Adrenal gland (tissue), 9 donors: ENCODE measurements at regions not wholly inside any gene's neighbourhood (a gene's known extent, or its start where the extent isn't known, plus 50 kb on each side); places are given as distances from the start of the nearest gene placed in this dataset.

Experiments used
- DNase-seq, 7 donors: peaks; one replicate each; pipeline ENCODE4 v3.0.0-alpha.2; 2019 to 2020
- H3K27ac ChIP-seq, 5 donors: fragments of 200-600 bp; sonication (generic) in 4 of 5; 1 replicate in 3 of 5; 2 replicates in 2 of 5; pipeline versions ENCODE4 v1.5.1 to v1.8.0; 2016 to 2020; ENCODE audit warnings: mild to moderate bottlenecking in 1 of 5
- H3K27me3 ChIP-seq: fragments of 200-600 bp; 2 replicates; pipeline ENCODE4 v1.8.0; 2021
- H3K36me3 ChIP-seq, 2 donors: fragments of 200-600 bp; replicated peaks in 1 of 2; 1 replicate in 1 of 2; 2 replicates in 1 of 2; pipeline versions ENCODE4 v1.5.1 to v1.8.0; 2018 to 2022
- H3K4me1 ChIP-seq, 2 donors: fragments of 200-600 bp; replicated peaks in 1 of 2; 1 replicate in 1 of 2; 2 replicates in 1 of 2; pipeline versions ENCODE4 v1.5.1 to v1.8.0; 2018 to 2021
- H3K4me3 ChIP-seq, 4 donors: fragments of 200-600 bp; sonication (generic) in 3 of 4; one replicate each; pipeline ENCODE4 v1.5.1; 2016 to 2018
- H3K9me3 ChIP-seq, 3 donors: fragments of 200-600 bp; sonication (generic) in 1 of 3; replicated peaks in 1 of 3; 1 replicate in 2 of 3; 2 replicates in 1 of 3; pipeline versions ENCODE4 v1.5.1 to v1.8.0; 2016 to 2021
- POLR2A ChIP-seq, 2 donors: fragments of 450-650 bp; IDR thresholded peaks; one replicate each; pipeline ENCODE4 v1.6.1; 2017; ENCODE audit warnings: antibody characterized with exemption in 2 of 2, mild to moderate bottlenecking in 2 of 2, moderate library complexity in 1 of 2
- WGBS, 4 donors: extraction: QIAGEN DNeasy Blood & Tissue Kit in 2 of 4; methylation state at CpG; one replicate each; pipeline versions ENCODE4 v1.1.5 to v1.1.7; 2013 to 2017; 5-methylcytosine and 5-hydroxymethylcytosine counted together
- intact Hi-C, 2 donors: fragments of 100-400 bp; cut with DNase I; formaldehyde crosslinking; loops; one replicate each; pipeline versions ENCODE4 v1.14.1 to v1.15.0; 2022 to 2023
- TF ChIP-seq, protein P1 (sequence below), 6 experiments: fragments of 450-650 bp in 4 of 6; fragments of 200-600 bp in 2 of 6; sonication (generic) in 1 of 6; IDR thresholded peaks; 1 replicate in 5 of 6; 2 replicates in 1 of 6; pipeline versions ENCODE4 v1.5.1 to v1.8.0; 2016 to 2021; ENCODE audit warnings: antibody characterized with exemption in 6 of 6, mild to moderate bottlenecking in 2 of 6, moderate library complexity in 1 of 6
- donor health status: healthy with polysubstance abuse.
- donor health status: Bipolar disorder and iron deficiency.
- donor health status: DM: yes; HTN: yes; CAD: no.
- donor health status: DM: no; HTN: no; CAD: no.
- donor health status: DM: no; HTN: no; CAD: no.

DNA sequence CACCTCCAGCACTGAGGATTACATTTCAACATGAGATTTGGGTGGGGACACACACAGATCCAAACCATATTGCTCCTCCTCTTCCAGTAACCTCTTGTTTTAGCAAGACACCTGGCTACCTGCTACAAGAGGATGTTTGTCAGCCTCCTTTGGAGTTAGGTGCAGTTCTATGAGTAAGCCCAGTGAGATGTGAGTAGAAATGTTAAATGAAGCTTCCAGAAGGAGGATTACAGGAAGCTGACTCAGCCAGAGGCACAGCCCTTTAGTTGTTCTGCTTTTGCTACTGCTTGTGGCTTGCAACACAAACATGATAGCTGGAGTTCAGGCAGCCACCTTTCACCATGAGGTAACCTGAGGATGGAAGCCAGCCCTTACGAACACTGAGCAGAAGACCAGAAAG lies 382.7 kb upstream of the RNF32 start:
- no peak for DNase-seq
- H3K9me3 ChIP-seq = no peaks in the 10 kb centered on the region
- H3K27me3 ChIP-seq = no peaks in the 10 kb centered on the region
- H3K27ac ChIP-seq = no peak overlapping the region
- H3K4me3 ChIP-seq = no peak overlapping the region
- TF ChIP-seq POLR2A (IDR thresholded peaks at IDR 0.05) = no peak
- TF ChIP-seq, protein P1, sequence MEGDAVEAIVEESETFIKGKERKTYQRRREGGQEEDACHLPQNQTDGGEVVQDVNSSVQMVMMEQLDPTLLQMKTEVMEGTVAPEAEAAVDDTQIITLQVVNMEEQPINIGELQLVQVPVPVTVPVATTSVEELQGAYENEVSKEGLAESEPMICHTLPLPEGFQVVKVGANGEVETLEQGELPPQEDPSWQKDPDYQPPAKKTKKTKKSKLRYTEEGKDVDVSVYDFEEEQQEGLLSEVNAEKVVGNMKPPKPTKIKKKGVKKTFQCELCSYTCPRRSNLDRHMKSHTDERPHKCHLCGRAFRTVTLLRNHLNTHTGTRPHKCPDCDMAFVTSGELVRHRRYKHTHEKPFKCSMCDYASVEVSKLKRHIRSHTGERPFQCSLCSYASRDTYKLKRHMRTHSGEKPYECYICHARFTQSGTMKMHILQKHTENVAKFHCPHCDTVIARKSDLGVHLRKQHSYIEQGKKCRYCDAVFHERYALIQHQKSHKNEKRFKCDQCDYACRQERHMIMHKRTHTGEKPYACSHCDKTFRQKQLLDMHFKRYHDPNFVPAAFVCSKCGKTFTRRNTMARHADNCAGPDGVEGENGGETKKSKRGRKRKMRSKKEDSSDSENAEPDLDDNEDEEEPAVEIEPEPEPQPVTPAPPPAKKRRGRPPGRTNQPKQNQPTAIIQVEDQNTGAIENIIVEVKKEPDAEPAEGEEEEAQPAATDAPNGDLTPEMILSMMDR (IDR thresholded peaks at IDR 0.05) = no peak
- WGBS, 4 donors = 86 to 97% (median 93%) methylated on average over 1 of the region's 1 CpG
- H3K36me3 ChIP-seq = no peaks in the 10 kb centered on the region
- intact Hi-C loops = no loop called here
- no peaks in the 10 kb centered on the region for H3K4me1 ChIP-seq

DNA sequence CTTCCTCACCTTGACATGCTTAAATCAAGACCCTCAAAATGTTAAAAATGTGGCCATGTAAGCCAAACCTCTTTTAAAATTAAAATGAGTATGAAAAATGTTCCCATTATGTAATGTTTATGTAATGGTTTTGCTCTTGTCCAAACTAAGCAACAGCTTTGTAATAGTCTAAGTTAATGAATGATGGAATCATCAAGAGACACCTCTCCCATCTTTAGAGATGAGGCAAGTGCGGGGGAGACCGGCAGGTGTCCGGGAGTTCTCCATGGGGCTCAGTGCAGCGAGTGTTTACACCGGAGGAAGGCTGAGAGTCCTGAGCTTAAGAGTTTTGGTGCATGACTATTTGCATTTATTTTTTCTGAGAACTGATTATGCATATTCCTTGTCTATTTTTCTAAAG lies 384.9 kb upstream of the RNF32 start:
- no peaks in the 10 kb centered on the region for H3K4me1 ChIP-seq
- WGBS, 4 donors = 84 to 92% (median 91%) methylated on average over 5 of the region's 5 CpGs
- no peak overlapping the region for H3K27ac ChIP-seq
- TF ChIP-seq POLR2A (IDR thresholded peaks at IDR 0.05) = no peak
- TF ChIP-seq, protein P1 (IDR thresholded peaks at IDR 0.05) = no peak
- DNase-seq = no peak
- H3K4me3 ChIP-seq = no peak overlapping the region
- no peaks in the 10 kb centered on the region for H3K36me3 ChIP-seq
- no peaks in the 10 kb centered on the region for H3K9me3 ChIP-seq
- intact Hi-C loops = no loop called here
- H3K27me3 ChIP-seq = no peaks in the 10 kb centered on the region

DNA sequence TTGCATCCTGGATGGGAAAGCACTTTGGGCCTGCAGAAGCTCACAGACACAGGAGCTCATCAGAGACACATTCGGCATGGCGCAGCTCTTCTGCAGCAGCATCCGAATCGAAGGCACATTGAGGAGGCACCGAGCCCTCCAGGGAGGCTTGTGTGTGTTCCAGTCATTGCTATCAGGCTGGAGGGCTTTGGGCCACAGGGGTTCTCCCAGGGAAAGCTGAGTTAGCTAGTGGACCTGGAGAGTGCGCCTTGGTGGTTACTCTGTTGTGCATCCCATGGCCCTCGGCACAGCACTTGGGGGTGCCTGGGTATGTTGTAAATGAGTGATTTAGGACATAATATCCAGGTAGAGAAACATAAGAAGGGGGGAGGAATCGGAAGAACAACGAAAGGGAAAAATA lies 388.7 kb upstream of the RNF32 start:
- WGBS, 4 donors = 88 to 98% (median 94%) methylated on average over 4 to 9 of the region's 9 CpGs
- TF ChIP-seq, protein P1 (IDR thresholded peaks at IDR 0.05) = no peak
- no peak for TF ChIP-seq POLR2A (IDR thresholded peaks at IDR 0.05)
- intact Hi-C loops = no loop called here

DNA sequence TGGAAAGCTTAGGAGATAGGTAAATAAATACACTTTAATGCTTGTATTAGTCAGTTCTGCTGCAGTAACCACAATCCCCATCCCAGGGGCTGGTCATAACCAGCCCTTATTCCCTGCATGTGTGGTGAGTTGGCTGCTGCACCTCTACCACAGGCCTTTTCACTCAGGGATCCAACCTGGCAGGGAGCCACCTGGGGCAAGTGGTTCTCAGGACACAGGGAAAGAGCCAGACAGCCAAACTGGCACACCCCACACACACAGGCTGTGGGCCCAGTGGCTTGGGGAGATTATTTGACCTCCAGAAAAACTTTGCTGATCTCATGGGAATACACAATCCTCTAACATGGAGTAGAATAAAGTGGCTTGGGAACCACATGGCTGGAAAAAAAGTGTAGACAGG lies 400.0 kb upstream of the RNF32 start:
- DNase-seq = peak in 2 of 7 donors; percentile 27 to 31
- H3K4me1 ChIP-seq = no peaks in the 10 kb centered on the region
- H3K36me3 ChIP-seq = no peaks in the 10 kb centered on the region
- TF ChIP-seq, protein P1 (IDR thresholded peaks at IDR 0.05) = no peak
- TF ChIP-seq POLR2A (IDR thresholded peaks at IDR 0.05) = no peak
- H3K27me3 ChIP-seq = no peaks in the 10 kb centered on the region
- H3K27ac ChIP-seq = no peak overlapping the region
- H3K4me3 ChIP-seq = no peak overlapping the region
- no peaks in the 10 kb centered on the region for H3K9me3 ChIP-seq
- intact Hi-C loops = no loop called here

More for the DNA sequence above, 388.7 kb upstream of the RNF32 start:
- Histone ChIP-seq H3K27me3 (no peaks in the 10 kb centered on the region), H3K4me1 (no peaks in the 10 kb centered on the region), H3K4me3 (no peak overlapping the region), H3K9me3 (no peaks in the 10 kb centered on the region), H3K27ac (no peak overlapping the region), H3K36me3 (no peaks in the 10 kb centered on the region)
- no peak for DNase-seq
